ENCODE measurements at regions not wholly inside any gene's neighbourhood (a gene's known extent, or its start where the extent isn't known, plus 50 kb on each side); places are given as distances from the start of the nearest gene placed in this dataset.
"Not testable (repeated sequence)": the region's sequence is repeated elsewhere in the genome, so short reads cannot be mapped to it uniquely, and the experiment has no call there.

DNA sequence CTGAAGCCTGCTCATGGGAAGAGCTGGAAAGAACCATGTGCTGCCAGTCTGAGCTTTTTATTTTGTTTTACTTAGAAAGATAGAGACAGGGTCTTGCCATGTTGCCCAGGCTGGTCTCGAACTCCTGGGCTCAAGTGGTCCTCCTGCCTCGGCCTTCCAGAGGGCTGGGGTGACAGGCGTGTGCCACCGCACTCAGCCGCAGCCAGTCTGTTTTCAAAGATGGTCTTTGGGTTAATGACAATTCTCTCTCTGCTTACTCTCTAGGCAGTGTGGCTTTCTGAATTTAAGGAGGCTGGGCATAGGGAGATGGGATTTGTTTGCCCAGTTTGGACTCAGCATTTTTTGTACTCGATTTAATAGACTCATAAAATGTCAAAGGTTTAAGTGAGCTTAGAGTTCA lies 1357.9 kb downstream of the CDH12 start:
- H3K4me1 Mint-ChIP-seq, ATAC-seq, POLR2A ChIA-PET, H3K27ac Mint-ChIP-seq, H3K4me3 Mint-ChIP-seq, H3K9me3 Mint-ChIP-seq, DNase-seq, H3K27me3 Mint-ChIP-seq: not testable (repeated sequence)
- peaks cover 0 to 25% (median 12%) of the 10 kb centered on the region in 3 donors for H3K36me3 Mint-ChIP-seq

DNA sequence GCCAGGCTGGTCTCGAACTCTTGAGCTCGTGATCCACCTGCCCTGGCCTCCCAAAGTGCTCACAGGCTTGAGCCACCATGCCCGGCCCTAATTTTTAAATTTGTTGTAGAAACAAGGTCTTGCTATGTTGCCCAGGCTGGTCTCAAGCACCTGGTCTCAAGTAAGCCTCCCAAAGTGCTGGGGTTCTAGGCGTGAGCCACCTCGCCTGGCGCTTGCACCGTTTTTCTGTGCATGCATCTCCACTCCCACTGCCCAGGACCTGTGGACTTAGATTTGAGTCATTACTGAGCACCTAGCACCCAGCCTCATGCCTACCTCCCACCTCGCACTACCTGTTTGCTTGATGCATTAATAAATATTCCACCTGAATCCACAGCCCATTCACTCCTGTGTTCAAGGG lies 1359.1 kb downstream of the CDH12 start:
- H3K27ac Mint-ChIP-seq, H3K27me3 Mint-ChIP-seq, DNase-seq, POLR2A ChIA-PET, H3K4me3 Mint-ChIP-seq, H3K9me3 Mint-ChIP-seq, ATAC-seq, H3K4me1 Mint-ChIP-seq: not testable (repeated sequence)
- H3K36me3 Mint-ChIP-seq = peaks cover 0 to 25% (median 12%) of the 10 kb centered on the region in 3 donors

DNA sequence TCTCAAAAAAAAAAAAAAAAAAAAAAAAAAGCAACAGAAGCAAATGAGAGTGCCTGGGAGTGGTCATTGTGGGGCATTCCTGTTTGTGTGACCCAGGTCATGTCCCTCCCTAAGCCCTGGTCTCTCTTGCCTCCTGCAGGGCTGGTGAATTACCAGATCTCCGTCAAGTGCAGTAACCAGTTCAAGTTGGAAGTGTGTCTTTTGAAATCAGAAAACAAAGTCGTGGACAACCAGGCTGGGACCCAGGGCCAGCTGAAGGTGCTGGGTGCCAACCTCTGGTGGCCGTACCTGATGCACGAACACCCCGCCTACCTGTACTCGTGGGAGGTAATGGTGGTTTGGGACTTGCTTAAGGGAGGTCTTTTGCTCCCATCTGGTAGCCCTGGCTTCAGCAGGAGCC lies 1362.0 kb downstream of the CDH12 start:
- not testable (repeated sequence) for H3K4me1 Mint-ChIP-seq

DNA sequence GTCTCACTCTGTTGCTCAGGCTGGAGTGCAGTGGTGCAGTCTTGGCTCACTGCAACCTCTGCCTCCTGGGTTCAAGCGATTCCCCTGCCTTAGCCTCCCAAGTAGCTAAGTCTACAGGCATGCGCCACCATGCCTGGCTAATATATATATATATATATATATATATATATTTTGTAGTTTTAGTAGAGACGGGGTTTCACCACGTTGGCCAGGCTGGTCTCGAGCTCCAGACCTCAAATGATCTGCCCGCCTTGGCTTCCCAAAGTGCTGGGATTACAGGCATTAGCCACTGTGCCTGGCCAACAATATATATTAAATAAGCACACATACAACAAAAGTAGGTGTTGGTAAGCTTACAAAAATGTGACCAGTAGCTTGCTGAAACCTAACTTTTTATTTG lies 1364.3 kb downstream of the CDH12 start:
- H3K4me3 Mint-ChIP-seq, H3K27ac Mint-ChIP-seq, POLR2A ChIA-PET, H3K27me3 Mint-ChIP-seq, DNase-seq, H3K9me3 Mint-ChIP-seq, ATAC-seq, H3K4me1 Mint-ChIP-seq: not testable (repeated sequence)
- peaks cover 0 to 15% (median 0%) of the 10 kb centered on the region in 3 donors for H3K36me3 Mint-ChIP-seq

More for the DNA sequence above, 1362.0 kb downstream of the CDH12 start:
- H3K9me3 Mint-ChIP-seq, H3K4me3 Mint-ChIP-seq, ATAC-seq, POLR2A ChIA-PET, H3K27me3 Mint-ChIP-seq, H3K27ac Mint-ChIP-seq: not testable (repeated sequence)
- peaks cover 0 to 13% (median 9%) of the 10 kb centered on the region in 3 donors for H3K36me3 Mint-ChIP-seq
- peak in 1 of 10 donors; percentile 65 for DNase-seq

DNA sequence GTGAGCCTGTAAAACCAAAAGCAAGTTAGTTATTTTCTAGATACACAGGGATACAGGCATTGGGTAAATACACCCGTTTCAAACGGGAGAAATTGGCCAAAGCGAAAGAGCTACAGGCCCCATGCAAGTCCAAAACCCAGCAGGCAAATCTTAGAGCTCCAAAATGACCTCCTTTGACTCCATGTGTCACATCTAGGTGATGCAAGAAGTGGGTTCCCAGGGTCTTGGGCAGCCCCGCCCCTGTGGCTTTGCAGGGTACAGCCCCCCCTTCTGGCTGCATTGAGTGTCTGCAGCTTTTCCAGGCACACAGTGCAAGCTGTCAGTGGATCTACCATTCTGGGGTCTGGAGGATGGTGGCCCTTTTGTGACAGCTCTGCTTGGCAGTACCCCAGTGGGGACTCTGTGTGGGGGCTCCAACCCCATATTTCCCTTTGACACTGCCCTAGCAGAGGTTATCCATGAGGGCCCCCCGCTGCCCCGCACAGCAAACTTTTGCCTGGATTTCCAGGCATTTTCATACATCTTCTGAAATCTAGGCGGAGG lies 1367.6 kb downstream of the CDH12 start:
- Mint-ChIP-seq H3K4me1 (peaks cover 0 to 11% (median 6%) of the 10 kb centered on the region in 4 donors), H3K36me3 (peaks cover 0 to 35% (median 14%) of the 10 kb centered on the region in 3 donors)
- peak in 1 of 10 donors; percentile 61 for DNase-seq
- H3K27me3 Mint-ChIP-seq, H3K27ac Mint-ChIP-seq, H3K4me3 Mint-ChIP-seq, ATAC-seq, H3K9me3 Mint-ChIP-seq, POLR2A ChIA-PET: not testable (repeated sequence)

DNA sequence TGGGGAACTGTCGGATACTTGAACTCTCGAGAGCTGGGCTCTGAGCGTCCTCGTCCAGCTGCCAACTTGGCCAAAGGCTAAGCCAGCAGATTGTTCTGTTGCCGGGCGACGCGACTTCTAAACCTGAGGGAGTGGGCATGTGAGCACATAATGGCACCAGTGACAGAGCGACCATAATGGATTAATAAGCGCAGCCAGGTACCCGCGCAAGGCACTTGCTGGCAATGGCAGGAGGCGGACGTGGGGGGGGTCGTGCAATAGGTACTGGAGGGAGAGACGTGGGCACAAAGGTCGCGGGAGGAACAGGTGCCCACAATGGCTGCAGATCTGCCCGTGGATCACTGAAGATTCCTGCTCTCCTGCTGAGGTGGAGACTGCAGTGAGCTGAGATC lies 1368.7 kb downstream of the CDH12 start:
- DNase-seq = peak in 1 of 10 donors; percentile 64
- H3K4me3 Mint-ChIP-seq, ATAC-seq, H3K27ac Mint-ChIP-seq, POLR2A ChIA-PET, H3K27me3 Mint-ChIP-seq, H3K9me3 Mint-ChIP-seq: not testable (repeated sequence)
- Mint-ChIP-seq H3K4me1 (peaks cover 0 to 11% (median 6%) of the 10 kb centered on the region in 4 donors), H3K36me3 (peaks cover 0 to 39% (median 18%) of the 10 kb centered on the region in 3 donors)

DNA sequence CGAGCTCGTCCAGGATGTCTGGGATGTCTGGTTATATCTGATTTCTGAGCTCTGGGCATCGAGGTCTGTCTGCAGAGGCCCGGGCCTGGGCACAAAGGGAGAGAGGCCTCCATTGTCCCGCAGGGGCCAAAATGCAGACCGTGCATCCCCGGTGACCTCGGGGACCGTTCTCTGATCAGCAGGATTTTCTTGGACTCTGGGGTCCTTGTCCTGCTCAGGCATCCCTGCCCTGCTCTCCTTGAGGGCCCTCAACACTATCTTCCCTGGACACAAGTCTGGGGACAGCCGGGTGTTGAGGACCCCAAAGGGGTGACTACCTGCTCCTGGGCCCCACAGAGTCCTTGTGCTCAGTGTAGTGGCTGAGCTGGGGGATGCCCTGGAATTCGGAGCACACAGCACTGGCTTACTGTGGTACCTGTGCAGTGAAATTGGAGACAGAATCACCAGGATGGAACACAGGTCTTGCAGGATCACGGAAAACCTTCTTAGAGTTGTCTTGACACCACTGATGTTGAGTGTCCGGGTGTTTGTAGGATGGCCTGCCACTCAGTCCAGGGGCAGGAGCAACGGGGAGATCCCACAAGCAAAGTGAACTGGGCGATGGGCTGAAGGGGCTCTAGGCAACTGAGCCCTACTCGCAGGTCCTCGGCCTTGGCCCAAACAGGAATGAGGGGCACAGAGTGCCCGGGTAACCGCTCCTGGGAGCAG lies 1369.2 kb downstream of the CDH12 start:
- H3K27ac Mint-ChIP-seq, POLR2A ChIA-PET, H3K4me3 Mint-ChIP-seq, H3K9me3 Mint-ChIP-seq, ATAC-seq, H3K27me3 Mint-ChIP-seq: not testable (repeated sequence)
- DNase-seq = peak in 1 of 10 donors; percentile 60
- Mint-ChIP-seq H3K4me1 (peaks cover 0 to 11% (median 6%) of the 10 kb centered on the region in 4 donors), H3K36me3 (peaks cover 0 to 42% (median 22%) of the 10 kb centered on the region in 3 donors)

DNA sequence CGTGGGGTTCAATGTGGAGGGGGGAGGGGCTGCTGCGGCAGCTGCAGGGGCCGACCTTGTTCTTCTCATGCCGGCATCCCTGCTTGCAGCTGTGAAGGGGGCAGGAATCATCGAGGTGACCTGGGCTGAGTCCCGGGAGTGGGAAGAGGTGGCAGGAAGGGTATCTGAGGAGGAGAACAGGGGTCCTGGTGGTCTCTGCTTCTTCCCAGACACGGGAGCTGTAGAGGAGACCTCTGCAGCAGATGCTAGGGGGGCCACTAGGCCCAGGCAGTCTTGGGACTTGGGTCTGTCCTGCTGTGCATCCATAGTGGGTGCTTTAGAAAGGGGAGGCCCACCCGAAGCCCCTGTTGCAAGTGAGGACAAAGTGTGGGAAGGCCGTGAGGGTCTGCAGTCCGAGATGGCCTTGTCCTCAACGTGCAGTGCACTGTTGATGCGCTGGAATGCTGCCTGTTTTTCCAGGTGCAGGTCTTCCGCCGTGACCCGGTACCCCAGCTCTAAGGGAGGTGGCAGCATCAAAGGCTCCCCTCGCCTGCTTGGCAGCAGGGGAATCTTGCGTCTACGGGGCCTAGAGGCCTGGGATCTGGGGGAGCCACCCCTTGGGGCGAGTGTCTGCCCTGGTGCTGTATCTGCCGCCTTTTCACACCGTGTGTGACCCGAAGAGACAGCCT lies 1370.0 kb downstream of the CDH12 start:
- POLR2A ChIA-PET, ATAC-seq, H3K4me3 Mint-ChIP-seq, H3K9me3 Mint-ChIP-seq, H3K27ac Mint-ChIP-seq, H3K27me3 Mint-ChIP-seq: not testable (repeated sequence)
- Mint-ChIP-seq H3K36me3 (peaks cover 0 to 42% (median 26%) of the 10 kb centered on the region in 3 donors), H3K4me1 (peaks cover 0 to 11% (median 6%) of the 10 kb centered on the region in 4 donors)
- peak in 1 of 10 donors; percentile 64 for DNase-seq

DNA sequence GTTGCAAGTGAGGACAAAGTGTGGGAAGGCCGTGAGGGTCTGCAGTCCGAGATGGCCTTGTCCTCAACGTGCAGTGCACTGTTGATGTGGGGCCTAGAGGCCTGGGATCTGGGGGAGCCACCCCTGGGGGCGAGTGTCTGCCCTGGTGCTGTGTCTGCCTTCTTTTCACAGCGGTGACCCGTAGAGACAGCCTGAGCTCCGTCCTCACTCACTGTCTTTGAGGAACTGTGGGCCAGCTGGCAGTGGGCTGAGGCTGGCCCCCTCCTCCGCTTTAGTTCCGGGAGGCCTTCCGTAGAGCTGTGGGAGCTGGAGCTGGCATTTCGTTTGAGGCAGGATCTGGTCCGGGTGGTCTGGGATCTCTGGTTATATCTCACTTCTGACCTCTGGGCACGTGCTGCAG lies 1370.6 kb downstream of the CDH12 start:
- peak overlapping the region in 1 of 10 donors; percentile 15 for H3K27ac Mint-ChIP-seq
- DNase-seq = peak in 1 of 10 donors; percentile 58
- H3K4me1 Mint-ChIP-seq = peaks cover 0 to 11% (median 6%) of the 10 kb centered on the region in 4 donors
- H3K36me3 Mint-ChIP-seq = peaks cover 0 to 42% (median 26%) of the 10 kb centered on the region in 3 donors
- H3K9me3 Mint-ChIP-seq, H3K27me3 Mint-ChIP-seq, ATAC-seq, POLR2A ChIA-PET, H3K4me3 Mint-ChIP-seq: not testable (repeated sequence)

DNA sequence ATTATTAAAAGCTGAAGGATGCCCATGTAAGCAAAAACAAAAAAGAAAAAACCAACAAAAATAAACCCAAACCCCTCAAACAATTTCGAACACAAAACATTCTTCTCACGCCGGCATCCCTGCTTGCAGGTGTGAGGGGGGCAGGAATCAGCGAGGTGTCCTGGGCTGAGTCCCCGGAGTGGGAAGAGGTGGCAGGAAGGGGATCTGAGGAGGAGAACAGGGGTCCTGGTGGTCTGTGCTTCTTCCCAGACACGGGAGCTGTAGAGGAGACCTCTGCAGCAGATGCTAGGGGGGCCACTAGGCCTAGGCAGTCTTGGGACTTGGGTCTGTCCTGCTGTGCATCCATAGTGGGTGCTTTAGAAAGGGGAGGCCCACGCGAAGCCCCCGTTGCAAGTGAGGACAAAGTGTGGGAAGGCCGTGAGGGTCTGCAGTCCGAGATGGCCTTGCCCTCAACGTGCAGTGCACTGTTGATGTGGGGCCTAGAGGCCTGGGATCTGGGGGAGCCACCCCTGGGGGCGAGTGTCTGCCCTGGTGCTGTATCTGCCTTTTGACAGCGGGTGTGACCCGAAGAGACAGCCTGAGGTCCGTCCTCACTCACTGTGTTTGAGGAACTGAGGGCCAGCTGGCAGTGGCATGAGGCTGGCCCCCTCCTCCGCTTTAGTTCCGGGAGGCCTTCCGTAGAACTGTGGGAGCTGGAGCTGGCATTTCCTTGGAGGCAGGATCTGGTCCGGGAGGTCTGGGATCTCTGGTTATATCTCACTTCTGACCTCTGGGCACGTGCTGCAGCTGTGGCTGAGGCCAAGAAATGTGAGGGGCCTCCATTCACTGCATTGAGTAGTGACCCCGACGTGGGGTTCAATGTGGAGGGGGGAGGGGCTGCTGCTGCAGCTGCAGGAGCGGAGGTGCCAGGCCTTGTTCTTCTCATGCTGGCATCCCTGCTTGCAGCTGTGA lies 1371.5 kb downstream of the CDH12 start:
- H3K27me3 Mint-ChIP-seq, H3K9me3 Mint-ChIP-seq, POLR2A ChIA-PET, H3K4me1 Mint-ChIP-seq, H3K4me3 Mint-ChIP-seq, ATAC-seq: not testable (repeated sequence)
- Mint-ChIP-seq H3K36me3 (peaks cover 0 to 42% (median 26%) of the 10 kb centered on the region in 3 donors), H3K27ac (peak overlapping the region in 3 of 10 donors; percentile 16 to 49 (median 46))
- DNase-seq = peak in 1 of 10 donors; percentile 66

DNA sequence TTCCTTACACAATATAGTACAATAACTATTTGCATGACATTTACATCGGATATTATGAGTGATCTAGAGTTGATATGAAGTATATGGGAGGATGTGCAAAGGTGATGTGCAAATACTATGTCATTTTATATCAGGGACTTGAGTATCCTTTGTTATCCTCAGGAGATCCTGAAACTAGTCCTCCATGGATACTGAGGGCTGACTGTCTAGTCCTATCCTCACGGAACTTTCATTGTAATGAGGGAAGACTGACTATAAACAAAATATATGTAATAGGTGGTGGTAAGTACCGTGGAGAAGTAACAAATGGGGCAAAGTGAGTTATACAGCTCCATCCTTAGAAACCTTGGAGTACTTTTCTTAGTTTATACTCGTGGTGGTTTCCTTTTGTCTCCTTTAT lies 1373.1 kb downstream of the CDH12 start:
- DNase-seq, H3K27ac Mint-ChIP-seq, H3K4me3 Mint-ChIP-seq, H3K27me3 Mint-ChIP-seq, H3K9me3 Mint-ChIP-seq, POLR2A ChIA-PET, ATAC-seq, H3K4me1 Mint-ChIP-seq: not testable (repeated sequence)
- H3K36me3 Mint-ChIP-seq = peaks cover 0 to 36% (median 28%) of the 10 kb centered on the region in 3 donors

DNA sequence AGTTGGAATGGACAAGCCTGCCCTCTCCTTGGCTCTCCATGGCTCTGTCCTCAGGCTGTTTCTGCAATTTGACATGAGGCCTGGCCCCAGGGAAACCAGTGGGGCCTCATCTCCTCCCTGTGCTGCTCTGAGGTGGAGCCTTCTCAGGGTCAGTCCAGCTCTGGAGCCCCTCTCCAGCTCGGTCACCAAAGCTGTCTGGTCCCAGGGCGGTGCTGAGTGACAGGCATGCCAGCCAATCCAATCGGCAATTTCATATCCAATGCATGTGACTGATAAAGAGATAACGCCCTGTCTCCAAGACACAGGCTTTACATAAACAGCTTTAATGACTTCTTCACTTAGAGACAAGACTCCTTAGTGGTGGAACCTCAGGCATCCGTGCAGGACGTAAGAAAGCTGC lies 1379.2 kb downstream of the CDH12 start:
- ATAC-seq, H3K27ac Mint-ChIP-seq, H3K27me3 Mint-ChIP-seq, H3K4me1 Mint-ChIP-seq, H3K4me3 Mint-ChIP-seq, POLR2A ChIA-PET, DNase-seq, H3K9me3 Mint-ChIP-seq: not testable (repeated sequence)
- H3K36me3 Mint-ChIP-seq = peaks cover 4 to 44% (median 11%) of the 10 kb centered on the region in 3 donors

All from naive thymus-derived CD8-positive, alpha-beta T cell (primary cell).